PC-3 (cell line): ENCODE measurements at regions not wholly inside any gene's neighbourhood (a gene's known extent, or its start where the extent isn't known, plus 50 kb on each side); places are given as distances from the start of the nearest gene placed in this dataset.

Source experiments
- ATAC-seq: fragments of 200-7000 bp; cut with Tn5 transposase; 2 replicates; pipeline ENCODE4 v1.9.1; 2020; ENCODE audit warnings: mild to moderate bottlenecking, moderate library complexity
- BruUV-seq: library from RNA; stranded (reverse); fragments of 400-500 nt; replicated peaks from 2 replicates; lab custom pipeline; 2021; lab: Mats Ljungman, UMichigan
- CTCF ChIA-PET: fragments of 300-600 bp; sonication (Branson Sonifier 250); formaldehyde crosslinking; loops from one replicate; lab custom pipeline; 2022; ENCODE audit warnings: antibody characterized with exemption; lab: Charles Lee
- POLR2A ChIA-PET: fragments of 300-600 bp; sonication (Branson Sonifier 250); formaldehyde crosslinking; loops from one replicate; lab custom pipeline; 2022; ENCODE audit warnings: antibody characterized with exemption; ENCODE audit not compliant: unreplicated experiment; lab: Charles Lee
- DNase-seq: peaks from one replicate; pipeline ENCODE4 v3.0.0-alpha.2; 2015
- H2AFZ ChIP-seq: fragments of 300-600 bp; sonication (generic); 2 replicates; pipeline ENCODE4 v1.6.0; 2016; ENCODE audit warnings: antibody characterized with exemption, low read length
- H3F3A ChIP-seq: fragments of 300-600 bp; sonication (generic); one replicate; pipeline ENCODE4 v1.6.0; 2017; ENCODE audit warnings: antibody characterized with exemption, low read length, control low read depth, mild to moderate bottlenecking; ENCODE audit not compliant: unreplicated experiment
- H3K27ac ChIP-seq: fragments of 300-600 bp; sonication (generic); 2 replicates; pipeline ENCODE4 v1.5.1; 2016; ENCODE audit warnings: mild to moderate bottlenecking, low read length
- H3K27me3 ChIP-seq: fragments of 300-600 bp; sonication (generic); 2 replicates; pipeline ENCODE4 v1.6.1; 2016; ENCODE audit warnings: low read length, mixed read lengths
- H3K36me3 ChIP-seq: fragments of 300-600 bp; sonication (generic); 2 replicates; pipeline ENCODE4 v1.6.1; 2016; ENCODE audit warnings: low read depth, mixed run types, low read length, mixed read lengths
- H3K4me1 ChIP-seq: fragments of 300-600 bp; sonication (generic); 2 replicates; pipeline ENCODE4 v1.5.1; 2016; ENCODE audit warnings: low read length; ENCODE audit not compliant: insufficient read depth
- H3K4me2 ChIP-seq: fragments of 300-600 bp; sonication (generic); 2 replicates; pipeline ENCODE4 v1.6.0; 2016; ENCODE audit warnings: low read length
- H3K4me3 ChIP-seq: fragments of 300-600 bp; sonication (generic); 2 replicates; pipeline ENCODE4 v1.5.1; 2016; ENCODE audit warnings: mild to moderate bottlenecking, low read length, mixed read lengths
- H3K79me2 ChIP-seq: fragments of 300-600 bp; sonication (generic); 2 replicates; pipeline ENCODE4 v1.6.1; 2017; ENCODE audit warnings: low read length, mixed read lengths
- H3K9ac ChIP-seq: fragments of 300-600 bp; sonication (generic); 2 replicates; pipeline ENCODE4 v1.6.0; 2016; ENCODE audit warnings: mild to moderate bottlenecking, low read length
- H3K9me2 ChIP-seq: fragments of 300-600 bp; sonication (generic); replicated peaks from 2 replicates; pipeline ENCODE4 v1.6.1; 2016; ENCODE audit warnings: mixed run types, low read length, mixed read lengths
- H3K9me3 ChIP-seq: fragments of 300-600 bp; sonication (generic); 2 replicates; pipeline ENCODE4 v1.6.1; 2016; ENCODE audit warnings: low read length, mixed read lengths
- H4K20me1 ChIP-seq: fragments of 300-600 bp; sonication (generic); 2 replicates; pipeline ENCODE4 v1.6.1; 2016; ENCODE audit warnings: low read length, mixed read lengths
- CTCF ChIP-seq: fragments of 300-600 bp; sonication (generic); conservative IDR thresholded peaks from 2 replicates; pipeline ENCODE4 v1.5.1; 2017; ENCODE audit warnings: antibody characterized with exemption, low read depth, mild to moderate bottlenecking, low read length
- EZH2 ChIP-seq: fragments of 300-600 bp; sonication (generic); IDR thresholded peaks from one replicate; pipeline ENCODE4 v1.6.1; 2017; ENCODE audit warnings: antibody characterized with exemption, mild to moderate bottlenecking, low read length; ENCODE audit not compliant: unreplicated experiment
- EZH2phosphoT487 ChIP-seq: fragments of 300-600 bp; sonication (generic); IDR thresholded peaks from 2 replicates; pipeline ENCODE4 v1.6.1; 2018; ENCODE audit warnings: mild to moderate bottlenecking, antibody characterized with exemption, low read length, borderline replicate concordance
- intact Hi-C: fragments of 100-400 bp; cut with micrococcal nuclease; formaldehyde crosslinking; loops from 2 replicates; pipeline ENCODE4 v1.9.0; 2023

DNA sequence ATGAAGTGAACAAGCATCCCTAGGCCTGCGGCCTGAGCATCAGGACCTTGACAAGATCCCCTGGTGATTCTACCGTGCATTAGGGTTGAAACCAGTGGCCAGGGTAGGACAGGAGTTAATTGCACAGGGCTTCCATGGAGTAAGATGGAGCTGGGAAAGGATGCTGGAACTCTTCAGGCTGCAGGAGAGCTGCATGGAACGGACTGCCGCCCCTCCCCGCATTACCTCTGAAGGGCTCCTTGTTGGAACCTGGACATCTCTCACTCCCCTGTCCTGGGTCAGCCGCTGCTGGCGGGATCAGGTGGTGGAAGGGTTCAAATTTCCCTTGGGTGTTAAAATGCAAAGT, 156.6 kb upstream of the ID2 start:
- DNase-seq (no peak), ATAC-seq (no peak)
- no TSS peak for BruUV-seq
- no peaks in the 10 kb centered on the region for H3K9me2 ChIP-seq
- no peaks in the 10 kb centered on the region for H4K20me1 ChIP-seq
- H3K79me2 ChIP-seq, result no peaks in the 10 kb centered on the region
- H3K27me3 ChIP-seq, result no peaks in the 10 kb centered on the region
- no peaks in the 10 kb centered on the region for H3K9me3 ChIP-seq
- intact Hi-C loops, result no loop called here
- POLR2A ChIA-PET, result no interaction called here
- H3K4me1 ChIP-seq, result peaks cover 9% of the 10 kb centered on the region; the same call in 1 of the 2 replicates
- no peaks in the 10 kb centered on the region for H3F3A ChIP-seq
- no peak overlapping the region for H3K9ac ChIP-seq
- no peak overlapping the region for H3K27ac ChIP-seq
- TF ChIP-seq EZH2phosphoT487, result no peak
- no peak for TF ChIP-seq CTCF
- TF ChIP-seq EZH2, result no peak
- no peak overlapping the region for H2AFZ ChIP-seq
- no peak overlapping the region for H3K4me3 ChIP-seq
- H3K36me3 ChIP-seq, result no peaks in the 10 kb centered on the region
- H3K4me2 ChIP-seq, result no peak overlapping the region
- CTCF ChIA-PET, result interaction anchor here (0.6 to 0.8 kb wide), 2 partner anchors 159 to 295 kb away, joined by 3 to 5 read pairs; no protein-coding TSS in a partner anchor

- BruUV-seq, result no TSS peak
- POLR2A ChIA-PET, result no interaction called here
- H3K9me3 ChIP-seq, result no peaks in the 10 kb centered on the region
- peak; percentile 71 for DNase-seq
- no peaks in the 10 kb centered on the region for H4K20me1 ChIP-seq
- TF ChIP-seq CTCF (peak; percentile 45; the same call in 1 of the 2 replicates), EZH2 (no peak)
- H3K27ac ChIP-seq, result no peak overlapping the region
- H3K4me1 ChIP-seq, result peaks cover 9% of the 10 kb centered on the region; the same call in 1 of the 2 replicates
- intact Hi-C loops, result no loop called here
- H3K4me2 ChIP-seq, result peak overlapping the region; percentile 6; the same call in 1 of the 2 replicates
- H3K36me3 ChIP-seq, result no peaks in the 10 kb centered on the region
- no peaks in the 10 kb centered on the region for H3F3A ChIP-seq
- H3K27me3 ChIP-seq, result no peaks in the 10 kb centered on the region
- no peak overlapping the region for H3K4me3 ChIP-seq
- CTCF ChIA-PET, result interaction anchor here (0.5 to 0.8 kb wide), 4 partner anchors 11 to 296 kb away, joined by 3 to 9 read pairs (median 6); no protein-coding TSS in a partner anchor
- H2AFZ ChIP-seq, result 0 out of 2 replicates have a peak overlapping the region, but pooled peaks have one; percentile 2
- H3K9ac ChIP-seq, result no peak overlapping the region
- H3K79me2 ChIP-seq, result no peaks in the 10 kb centered on the region
- ATAC-seq, result peak; percentile 43
- no peaks in the 10 kb centered on the region for H3K9me2 ChIP-seq
These were observed 156.1 kb upstream of the ID2 start for GRCh38 chr2:8525582-8526402.

- Histone ChIP-seq H3K4me1 (peaks cover 9% of the 10 kb centered on the region; the same call in 1 of the 2 replicates), H3K4me2 (no peak overlapping the region), H3K4me3 (no peak overlapping the region), H3K27me3 (no peaks in the 10 kb centered on the region), H3K27ac (no peak overlapping the region), H2AFZ (no peak overlapping the region), H3K79me2 (no peaks in the 10 kb centered on the region), H3F3A (no peaks in the 10 kb centered on the region), H3K9ac (no peak overlapping the region), H3K9me2 (no peaks in the 10 kb centered on the region), H4K20me1 (no peaks in the 10 kb centered on the region), H3K9me3 (0 out of 2 replicates have a peak, but pooled peaks cover 3% of the 10 kb centered on the region), H3K36me3 (no peaks in the 10 kb centered on the region)
- intact Hi-C loops, result no loop called here
- TF ChIP-seq EZH2phosphoT487, result no peak
- no peak for TF ChIP-seq CTCF
- TF ChIP-seq EZH2, result no peak
- no peak for DNase-seq
- no peak for ATAC-seq
- ChIA-PET CTCF (interaction anchor here (0.5 kb wide), 1 partner anchor 10 kb away, joined by 6 read pairs; no protein-coding TSS in a partner anchor), POLR2A (no interaction called here)
- no TSS peak for BruUV-seq
These were observed 155.5 kb upstream of the ID2 start for GRCh38 chr2:8526403-8526696.
